LNCAP (cell line): ENCODE measurements at regions not wholly inside any gene's neighbourhood (a gene's known extent, or its start where the extent isn't known, plus 50 kb on each side); places are given as distances from the start of the nearest gene placed in this dataset.

Experiments
- CTCF ChIP-seq: fragments of 450-650 bp; IDR thresholded peaks from 2 replicates; pipeline ENCODE4 v1.5.1; 2017; ENCODE audit warnings: mild to moderate bottlenecking

GRCh38 chr2:128473175-128474035 lies 154.7 kb upstream of the HS6ST1 start:
- TF ChIP-seq CTCF, result no peak

- TF ChIP-seq CTCF, result no peak
These were observed 155.6 kb upstream of the HS6ST1 start for GRCh38 chr2:128474036-128474955.

GRCh38 chr2:128474962-128475361 lies 156.3 kb upstream of the HS6ST1 start:
- no peak for TF ChIP-seq CTCF

GRCh38 chr2:128475427-128476211 lies 157.0 kb upstream of the HS6ST1 start:
- no peak for TF ChIP-seq CTCF

- no peak for TF ChIP-seq CTCF
These were observed 158.6 kb upstream of the HS6ST1 start for GRCh38 chr2:128477026-128477820.

- TF ChIP-seq CTCF, result no peak
These were observed 159.2 kb upstream of the HS6ST1 start for GRCh38 chr2:128477891-128478290.
